ENCODE measurements at regions not wholly inside any gene's neighbourhood (a gene's known extent, or its start where the extent isn't known, plus 50 kb on each side); places are given as distances from the start of the nearest gene placed in this dataset.

- DNase-seq (ENCODE audit: low spot score) = no peak
Measured at GRCh38 chrX:76228499-76228898, 55.6 kb downstream of the PBDC1 start.

GRCh38 chrX:76248901-76249300 is 76.0 kb downstream of the PBDC1 start:
- no peak for DNase-seq (ENCODE audit: low spot score)

- DNase-seq (ENCODE audit: low spot score) = peak; percentile 36
Measured at GRCh38 chrX:76253432-76253831, 80.6 kb downstream of the PBDC1 start.

- peak; percentile 39 for DNase-seq (ENCODE audit: low spot score)
Measured at GRCh38 chrX:76279007-76279406, 106.1 kb downstream of the PBDC1 start.
